ENCODE measurements at regions not wholly inside any gene's neighbourhood (a gene's known extent, or its start where the extent isn't known, plus 50 kb on each side); places are given as distances from the start of the nearest gene placed in this dataset.

DNA sequence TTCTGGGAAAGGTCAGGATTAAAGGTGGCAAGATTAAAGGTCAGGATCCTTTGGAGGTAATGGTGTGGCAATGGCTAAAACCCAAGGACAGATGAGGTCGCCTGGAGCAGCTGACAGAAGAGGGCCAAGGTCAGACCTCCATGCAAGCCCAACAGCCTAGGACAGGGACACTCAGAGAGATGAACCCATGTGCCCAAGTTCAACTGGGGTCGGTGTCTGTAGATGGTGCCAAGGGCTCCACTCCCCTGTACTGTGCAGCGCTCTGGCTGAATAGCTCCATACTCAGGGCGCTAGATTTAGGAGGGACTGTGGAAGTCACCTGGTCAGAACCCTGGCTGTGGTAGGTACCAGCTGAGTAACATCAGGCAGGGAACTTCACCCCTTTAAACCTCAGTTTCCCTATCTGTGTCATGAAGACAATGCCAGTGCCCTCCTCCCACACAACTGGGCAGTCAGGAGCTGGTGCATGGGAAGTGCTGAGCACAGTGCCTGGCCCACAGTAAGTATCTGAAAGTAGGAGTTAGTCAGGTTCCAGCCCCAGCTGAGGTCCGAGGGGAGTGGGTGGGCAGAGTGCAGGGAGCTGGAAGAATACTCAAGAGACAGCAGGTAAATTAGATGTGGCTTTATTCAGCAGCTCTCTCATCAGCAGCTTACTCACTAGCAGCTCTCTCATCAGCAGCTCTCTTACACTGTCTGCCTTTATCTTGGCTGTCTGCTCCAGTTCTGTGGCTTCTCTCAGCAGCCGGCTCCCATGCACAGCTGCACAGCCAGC is 327.1 kb downstream of the GLRX3 start:
- DNase-seq (ENCODE audit: low read depth), result no peak

DNA sequence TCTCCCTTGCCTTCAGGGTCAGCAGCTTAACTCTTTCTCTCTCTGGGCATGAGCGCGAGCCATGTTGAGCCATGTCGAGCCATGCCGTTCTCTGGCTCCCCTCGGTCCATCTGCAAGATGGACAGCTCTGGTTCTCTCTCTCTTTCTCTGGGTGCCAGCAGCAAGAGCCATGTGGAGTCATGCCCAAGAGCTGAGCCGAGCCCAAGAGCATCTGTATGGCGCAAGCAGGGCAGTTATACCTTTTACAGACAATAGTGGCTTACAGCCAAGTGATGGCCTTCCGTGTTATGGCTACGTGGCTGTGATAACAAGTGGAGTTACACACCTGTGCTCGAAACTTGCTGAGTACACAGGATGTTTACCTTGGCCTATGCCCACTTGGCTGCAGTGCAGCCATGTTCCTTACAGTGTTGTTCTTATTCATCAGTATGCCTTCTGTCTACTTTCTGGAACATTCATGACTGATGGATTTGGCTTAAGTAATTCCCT is 327.7 kb downstream of the GLRX3 start:
- no peak for DNase-seq (ENCODE audit: low read depth)

DNA sequence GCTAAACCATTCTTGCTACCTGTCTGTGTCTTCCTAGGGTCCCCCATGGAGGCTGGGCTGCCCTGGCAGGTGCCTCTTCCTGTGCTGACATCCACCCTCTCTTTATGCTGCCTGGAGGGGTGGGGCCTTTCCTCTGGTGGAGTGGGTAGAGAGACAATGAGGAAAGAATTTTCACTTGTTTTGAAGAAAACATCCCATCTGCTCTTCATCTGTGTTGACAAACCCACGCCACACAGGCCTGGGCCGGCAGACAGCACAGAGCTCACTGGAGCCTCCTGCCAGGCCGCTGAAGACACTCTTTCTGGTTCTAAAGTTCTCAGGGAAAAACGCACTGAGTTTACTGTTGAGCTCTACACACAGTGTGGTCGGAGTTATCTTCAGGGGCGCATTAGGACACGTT is 328.2 kb downstream of the GLRX3 start:
- DNase-seq (ENCODE audit: low read depth), result no peak

DNA sequence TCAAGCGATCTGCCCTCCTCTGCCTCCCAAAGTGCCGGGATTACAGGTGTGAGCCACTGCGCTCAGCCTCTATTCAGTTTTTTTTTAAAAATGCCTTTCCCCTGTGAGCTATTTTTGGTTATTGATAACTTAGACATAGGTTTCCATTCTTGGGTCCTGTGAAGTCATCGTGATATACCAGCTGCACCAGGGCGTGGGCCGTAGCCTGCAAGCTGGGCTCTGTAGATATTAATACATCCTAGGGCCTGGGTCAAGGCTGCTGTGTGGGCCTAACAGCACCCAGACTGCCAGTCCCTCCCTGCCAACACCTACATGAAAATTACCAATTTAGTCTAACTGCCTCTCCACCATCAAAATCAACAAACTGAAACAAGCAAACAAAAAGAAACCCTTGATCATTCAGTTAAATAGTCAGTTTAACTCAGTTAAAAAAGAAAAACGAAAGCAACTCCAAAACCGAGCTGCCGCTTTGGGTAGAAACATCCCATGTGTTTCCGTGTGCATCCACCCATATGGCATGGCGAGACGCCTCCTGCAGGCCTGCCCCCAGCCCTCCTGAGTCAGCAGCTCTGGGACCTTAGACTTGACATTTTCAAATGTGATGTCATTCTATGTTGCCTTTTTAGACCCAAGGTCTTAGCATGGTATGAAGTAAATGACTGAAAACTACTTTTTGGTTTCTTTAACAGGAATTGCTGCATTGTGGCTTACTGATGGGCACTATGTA is 330.2 kb downstream of the GLRX3 start:
- DNase-seq (ENCODE audit: low read depth), result no peak

DNA sequence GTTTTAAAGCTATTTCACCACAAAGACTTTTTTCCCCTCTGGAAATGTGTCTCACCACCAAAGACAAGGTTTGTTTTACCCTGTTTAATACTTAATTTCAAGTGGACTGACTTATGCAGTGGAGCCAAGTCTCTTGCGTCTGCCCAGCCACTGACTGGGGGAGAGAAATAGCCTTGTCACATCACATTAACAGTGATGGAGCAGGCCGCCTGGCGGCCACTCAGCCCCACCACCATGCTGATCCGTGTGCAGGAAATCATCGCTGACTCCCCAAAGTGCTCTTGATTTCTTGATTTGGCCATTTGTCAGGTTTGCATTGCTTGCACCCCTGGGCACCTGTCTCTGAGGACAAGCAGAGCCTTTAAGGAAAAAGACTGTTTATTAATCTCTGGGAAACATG is 334.1 kb downstream of the GLRX3 start:
- no peak for DNase-seq (ENCODE audit: low read depth)

DNA sequence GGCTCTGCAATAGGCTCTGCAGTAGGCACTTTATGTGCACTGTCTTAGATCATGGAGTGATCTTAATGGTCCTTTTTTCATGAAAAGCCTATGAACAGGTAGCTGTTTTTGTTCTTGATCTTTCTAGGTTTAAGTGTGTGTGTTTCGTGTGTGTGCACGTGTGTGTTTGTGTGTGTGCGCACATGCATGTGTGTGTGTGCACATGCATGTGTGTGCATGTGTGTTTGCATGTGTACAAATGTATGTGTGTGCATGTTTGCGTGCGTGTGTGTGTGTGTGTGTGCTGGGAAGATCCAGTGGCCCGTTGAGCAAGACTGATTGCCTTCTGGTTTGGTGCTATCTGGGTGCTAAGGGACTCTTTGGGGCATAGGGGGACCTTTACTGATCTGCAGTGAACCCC is 334.8 kb downstream of the GLRX3 start:
- DNase-seq (ENCODE audit: low read depth), result no peak

DNA sequence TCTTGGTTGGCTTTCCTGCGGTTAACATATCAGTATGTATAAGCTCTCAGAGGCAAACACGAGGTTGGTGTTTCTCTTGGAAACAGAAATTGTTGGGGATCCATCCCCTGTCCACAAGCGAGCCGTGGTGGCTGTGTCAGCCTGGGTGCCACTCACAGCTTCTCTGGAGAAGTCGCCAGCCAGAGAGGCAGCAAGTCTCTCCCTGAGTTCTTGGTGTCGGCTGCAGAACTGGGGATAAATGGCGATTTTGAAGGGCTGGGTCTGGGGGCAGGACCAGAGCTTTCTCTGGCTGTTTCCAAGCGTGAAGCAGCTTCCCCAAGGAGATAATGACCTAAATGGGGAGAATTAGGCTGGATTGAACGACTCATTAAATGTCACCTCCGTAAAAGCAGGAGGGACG is 335.3 kb downstream of the GLRX3 start:
- no peak for DNase-seq (ENCODE audit: low read depth)

DNA sequence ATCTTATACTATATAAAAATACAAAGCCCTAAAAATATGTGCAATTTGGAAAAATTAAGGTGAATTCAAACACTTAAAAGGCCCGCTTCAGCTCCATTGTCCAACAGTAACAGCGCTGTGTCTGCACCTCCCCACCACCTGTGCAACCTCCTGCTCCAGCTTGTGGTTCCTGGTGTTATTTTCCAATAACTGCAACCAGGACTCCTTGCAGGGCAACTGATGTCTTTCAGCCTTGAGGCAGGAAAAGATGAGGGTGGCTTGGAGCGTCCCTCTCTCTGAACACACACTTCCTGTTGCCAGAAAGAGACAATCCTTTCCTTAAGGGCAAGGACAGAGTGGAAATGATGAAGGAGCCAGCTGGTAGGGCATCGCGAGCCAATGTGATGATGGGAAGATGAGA is 336.0 kb downstream of the GLRX3 start:
- no peak for DNase-seq (ENCODE audit: low read depth)

DNA sequence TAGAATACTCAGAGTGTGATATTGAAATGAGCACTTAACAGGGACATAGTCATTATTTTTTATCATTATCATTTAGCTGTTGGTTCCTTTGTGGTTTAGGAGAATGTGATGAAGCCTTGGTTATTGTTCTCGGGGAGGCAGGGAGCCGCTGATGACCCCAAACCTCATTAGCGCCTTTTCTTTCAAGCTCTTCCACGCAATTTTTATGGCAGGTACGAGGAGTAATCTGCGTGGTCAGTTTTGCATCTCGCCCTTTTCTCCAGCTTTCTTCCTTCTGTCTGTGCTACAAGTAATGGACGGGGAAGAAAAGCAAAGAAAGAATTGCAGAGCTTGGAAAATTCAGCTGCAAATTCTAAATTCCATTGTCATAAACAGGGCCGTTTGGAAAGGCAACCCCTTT is 338.4 kb downstream of the GLRX3 start:
- DNase-seq (ENCODE audit: low read depth), result no peak

DNA sequence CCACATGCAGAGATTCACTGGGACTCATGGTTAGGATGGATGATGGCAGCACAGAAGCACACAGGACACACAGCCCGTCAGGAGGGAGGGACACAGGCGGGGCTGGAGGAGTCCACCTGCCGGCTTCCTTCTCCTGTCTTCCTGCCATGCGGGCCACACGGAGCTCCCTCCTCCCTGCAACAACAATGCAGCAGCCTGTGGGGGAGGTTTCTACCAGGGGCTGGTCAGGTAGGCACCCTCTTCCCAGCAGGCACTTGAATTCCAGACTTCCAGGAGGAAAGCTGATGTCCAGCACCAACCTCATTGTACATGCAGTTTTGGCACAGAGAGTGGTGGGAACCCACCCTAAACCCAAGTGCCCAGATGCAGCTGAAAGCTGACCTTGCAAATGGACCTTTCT is 341.2 kb downstream of the GLRX3 start:
- no peak for DNase-seq (ENCODE audit: low read depth)

DNA sequence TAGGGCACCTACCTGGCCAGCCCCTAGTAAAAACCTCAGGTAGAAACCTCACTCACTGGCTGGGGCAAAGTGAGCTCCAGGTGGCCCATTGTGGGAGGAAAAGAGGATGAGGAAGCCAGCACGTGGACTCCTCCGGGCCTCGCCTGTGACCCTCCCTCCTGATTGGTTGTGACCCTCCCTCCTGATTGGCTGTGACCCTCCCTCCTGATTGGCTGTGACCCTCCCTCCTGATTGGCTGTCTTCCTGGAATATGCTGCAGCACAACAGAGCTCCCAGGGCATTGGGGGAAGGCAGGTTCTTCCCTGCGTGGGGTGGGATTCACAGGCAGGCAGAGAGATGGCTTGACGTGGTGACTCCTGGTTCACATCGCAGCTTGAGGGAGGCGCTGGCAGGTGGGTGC is 343.0 kb downstream of the GLRX3 start:
- no peak for DNase-seq (ENCODE audit: low read depth)

DNA sequence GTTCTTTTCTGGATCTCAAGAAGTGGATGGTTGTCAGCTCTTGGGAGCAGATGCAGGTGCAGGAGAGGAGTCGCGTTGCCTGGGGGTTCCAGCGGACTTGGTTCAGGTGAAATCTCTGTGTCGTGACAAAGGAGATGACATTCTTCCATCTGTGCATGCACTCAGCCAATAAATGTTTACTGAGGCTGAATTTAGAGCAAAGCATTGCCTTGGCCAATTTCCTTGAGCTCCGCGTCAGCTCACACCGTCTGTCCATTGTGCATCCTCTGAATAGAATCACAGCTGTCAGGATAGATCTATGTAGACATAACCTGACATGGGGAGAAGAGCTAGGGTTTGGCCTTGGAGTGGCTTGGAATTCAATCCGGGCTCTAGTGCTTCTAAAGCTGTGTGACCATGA is 343.7 kb downstream of the GLRX3 start:
- no peak for DNase-seq (ENCODE audit: low read depth)

DNA sequence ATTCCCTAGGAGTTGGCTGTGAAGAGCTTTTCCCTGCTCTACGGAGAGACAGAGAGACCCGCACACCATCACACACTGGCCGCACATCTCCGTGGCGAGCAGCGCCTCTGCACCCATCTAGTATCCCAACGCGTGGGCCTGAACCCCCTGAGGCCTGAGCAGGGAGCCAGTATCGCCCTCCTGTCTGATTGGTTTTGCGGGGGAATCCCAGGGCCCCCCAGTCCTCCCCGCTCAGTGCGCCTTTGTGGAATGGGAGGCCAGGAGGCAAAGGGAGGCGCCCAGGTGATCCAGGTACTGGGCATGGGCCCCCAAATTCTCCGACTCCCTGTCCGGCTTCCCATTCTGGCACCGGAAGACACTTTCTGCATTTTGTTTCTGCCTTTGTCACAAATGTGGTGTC is 344.3 kb downstream of the GLRX3 start:
- DNase-seq (ENCODE audit: low read depth), result no peak

DNA sequence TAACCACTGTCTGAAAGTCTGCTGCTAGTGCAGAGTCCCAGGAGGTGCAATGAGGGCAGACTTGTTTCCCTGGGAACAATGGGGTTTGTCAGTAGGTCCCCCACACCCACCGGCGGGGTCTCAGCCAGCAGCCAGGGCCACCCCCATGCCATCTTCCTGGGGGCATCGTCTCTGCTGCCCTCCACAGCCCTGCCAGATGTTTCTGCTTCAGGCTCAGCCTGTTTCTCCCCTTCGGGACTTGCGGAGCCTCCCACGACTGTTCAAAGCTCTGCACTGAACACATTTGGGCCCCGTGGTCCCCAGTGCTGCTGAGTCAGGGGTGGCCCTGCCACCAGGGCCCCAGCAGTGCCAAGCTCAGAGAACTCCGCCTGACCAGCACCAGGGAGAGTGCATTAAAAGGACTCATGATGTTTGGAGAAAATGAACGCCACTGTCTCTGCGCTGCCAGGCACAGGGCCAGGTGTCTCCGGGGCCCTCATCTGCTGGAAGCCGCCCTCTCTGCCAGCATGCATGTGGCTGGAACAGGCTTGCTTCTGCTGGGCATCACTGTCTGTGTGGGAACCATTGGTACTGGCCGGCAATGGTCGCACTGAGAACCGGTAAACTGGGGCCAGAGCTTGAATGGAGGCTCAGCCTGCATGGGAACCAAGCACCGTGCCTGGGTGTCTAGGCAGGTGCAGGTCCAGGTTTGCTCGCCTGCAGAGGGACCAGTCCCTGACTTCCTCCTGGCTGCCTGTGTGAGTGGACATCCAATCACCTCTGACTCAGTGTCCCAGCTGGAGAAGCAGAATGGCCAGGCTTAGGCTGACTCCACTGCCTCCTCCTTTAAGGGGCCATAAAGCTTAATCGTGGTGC is 345.1 kb downstream of the GLRX3 start:
- DNase-seq (ENCODE audit: low read depth), result no peak

DNA sequence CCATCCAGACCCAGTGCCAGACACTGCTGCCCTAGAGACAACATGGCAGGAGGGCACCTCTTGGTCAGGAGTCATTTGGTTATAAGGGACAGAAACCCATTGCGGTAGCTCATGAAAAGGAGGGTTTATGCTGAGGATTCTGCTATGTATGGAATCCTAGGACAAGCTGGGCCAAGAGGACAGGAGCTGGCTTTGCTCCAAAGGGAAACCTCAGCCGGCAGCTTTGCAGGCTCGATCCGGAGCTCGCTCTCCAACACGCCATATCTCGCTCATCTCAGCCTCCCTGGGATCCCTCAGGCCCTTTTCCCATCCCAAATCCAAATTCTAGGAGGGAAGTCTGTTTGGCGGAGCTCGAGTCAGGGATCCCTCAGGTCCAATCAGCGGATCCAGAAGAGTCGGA is 345.7 kb downstream of the GLRX3 start:
- no peak for DNase-seq (ENCODE audit: low read depth)

DNA sequence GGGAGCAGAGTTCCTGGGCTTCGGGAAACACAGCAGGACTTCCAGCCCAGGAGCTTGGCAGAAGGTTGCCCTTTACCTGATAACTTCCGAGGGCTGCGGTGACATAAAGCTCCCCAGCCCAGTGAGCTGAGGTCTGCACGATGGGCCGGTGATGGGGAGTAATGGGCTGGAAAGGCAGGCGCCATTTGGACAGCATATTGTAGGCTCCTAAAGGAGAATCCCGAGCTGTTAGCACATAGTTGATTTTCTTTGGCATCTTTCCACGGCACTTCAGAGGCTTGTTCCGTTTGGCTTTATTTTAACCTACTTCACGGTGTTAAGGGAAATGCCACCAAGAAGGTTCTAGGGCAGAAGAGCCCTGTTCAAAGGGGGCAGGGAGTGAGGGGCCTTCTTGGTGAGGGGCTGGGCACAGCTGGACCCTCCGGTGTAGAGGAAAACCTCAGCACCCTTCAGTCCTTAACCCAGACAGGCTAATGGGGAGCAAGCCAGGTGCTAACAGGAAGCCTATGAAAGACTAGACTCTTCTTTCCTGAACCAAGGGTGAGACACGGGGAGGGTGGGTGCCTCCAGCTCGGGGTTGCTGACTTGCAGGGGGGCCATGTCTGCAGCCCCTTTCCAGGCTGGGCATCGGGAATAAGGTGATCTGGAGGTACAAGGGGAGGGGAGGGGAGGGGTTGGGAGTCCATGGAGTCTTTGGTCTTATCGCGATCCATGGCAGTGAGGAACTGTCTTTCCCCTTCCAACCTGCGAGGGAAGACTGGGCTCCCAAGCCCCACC is 347.7 kb downstream of the GLRX3 start:
- DNase-seq (ENCODE audit: low read depth), result no peak

DNA sequence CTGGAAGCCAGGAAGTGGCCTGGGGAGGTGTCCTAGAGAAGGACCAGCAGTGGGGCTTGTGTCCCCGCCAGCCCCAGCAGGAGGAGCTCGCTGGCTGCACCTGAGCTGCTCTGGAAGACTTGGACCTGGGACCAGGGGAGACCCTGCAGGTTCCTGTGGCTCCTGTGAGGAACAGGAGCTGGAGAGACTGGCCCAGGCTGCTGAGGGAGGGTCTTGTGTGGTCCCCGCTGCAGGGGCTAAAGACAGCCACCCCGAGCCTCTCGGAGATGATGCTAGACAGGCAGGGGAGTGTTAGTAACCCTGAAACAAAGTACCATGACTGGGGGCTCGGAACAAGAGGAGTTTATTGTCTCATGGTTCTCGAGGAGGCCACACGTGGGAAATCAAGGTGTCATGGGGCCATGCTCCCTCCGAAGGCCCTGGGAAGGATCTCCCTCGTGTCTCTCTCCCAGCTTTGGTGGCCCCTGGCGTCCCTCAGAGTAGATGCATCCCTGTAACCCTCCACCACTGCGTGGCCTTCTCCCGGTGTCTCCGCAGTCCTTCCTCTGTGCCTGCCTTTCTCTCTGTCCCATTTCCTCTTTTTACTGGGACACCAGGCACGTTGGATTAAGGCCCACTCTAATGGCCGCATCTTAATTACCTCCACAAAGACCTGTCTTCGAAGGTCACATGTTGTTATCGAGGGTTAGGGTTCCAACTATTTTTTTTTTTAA is 348.4 kb downstream of the GLRX3 start:
- no peak for DNase-seq (ENCODE audit: low read depth)

DNA sequence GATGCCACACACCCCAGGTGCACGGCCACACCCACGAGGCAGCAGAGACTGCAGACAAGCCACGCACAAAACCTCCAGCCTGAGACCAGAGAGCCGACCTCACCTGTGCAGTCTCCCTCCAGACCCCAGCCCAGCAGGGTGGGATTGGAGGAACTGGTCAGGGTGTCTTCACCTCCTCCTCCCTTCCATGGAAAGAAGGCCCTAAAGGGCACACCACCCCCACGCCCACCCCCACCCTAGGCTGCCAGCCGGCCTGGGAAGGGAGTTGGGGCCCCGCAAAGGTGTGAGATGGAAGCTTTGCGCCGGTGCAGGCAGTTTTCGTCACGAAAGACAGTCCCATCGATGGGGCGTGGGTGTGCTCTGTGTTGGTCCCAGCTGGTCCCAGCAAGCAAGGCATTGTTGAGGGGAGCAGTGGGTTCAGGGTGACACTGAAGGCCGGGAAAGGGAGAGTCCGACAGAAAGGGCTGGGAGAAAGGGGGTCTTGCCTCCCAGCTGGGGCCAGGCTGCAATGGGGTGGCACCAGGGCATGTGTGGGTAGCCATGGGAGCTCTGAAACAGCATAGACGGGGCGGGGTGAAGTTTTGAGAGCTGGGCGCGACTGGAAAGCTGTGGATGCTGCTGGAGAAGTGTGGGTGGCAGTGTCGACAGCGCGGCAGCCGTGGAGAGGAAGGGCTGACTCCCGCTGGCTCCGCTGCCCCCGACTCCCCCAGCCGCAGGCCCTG is 349.2 kb downstream of the GLRX3 start:
- no peak for DNase-seq (ENCODE audit: low read depth)

DNA sequence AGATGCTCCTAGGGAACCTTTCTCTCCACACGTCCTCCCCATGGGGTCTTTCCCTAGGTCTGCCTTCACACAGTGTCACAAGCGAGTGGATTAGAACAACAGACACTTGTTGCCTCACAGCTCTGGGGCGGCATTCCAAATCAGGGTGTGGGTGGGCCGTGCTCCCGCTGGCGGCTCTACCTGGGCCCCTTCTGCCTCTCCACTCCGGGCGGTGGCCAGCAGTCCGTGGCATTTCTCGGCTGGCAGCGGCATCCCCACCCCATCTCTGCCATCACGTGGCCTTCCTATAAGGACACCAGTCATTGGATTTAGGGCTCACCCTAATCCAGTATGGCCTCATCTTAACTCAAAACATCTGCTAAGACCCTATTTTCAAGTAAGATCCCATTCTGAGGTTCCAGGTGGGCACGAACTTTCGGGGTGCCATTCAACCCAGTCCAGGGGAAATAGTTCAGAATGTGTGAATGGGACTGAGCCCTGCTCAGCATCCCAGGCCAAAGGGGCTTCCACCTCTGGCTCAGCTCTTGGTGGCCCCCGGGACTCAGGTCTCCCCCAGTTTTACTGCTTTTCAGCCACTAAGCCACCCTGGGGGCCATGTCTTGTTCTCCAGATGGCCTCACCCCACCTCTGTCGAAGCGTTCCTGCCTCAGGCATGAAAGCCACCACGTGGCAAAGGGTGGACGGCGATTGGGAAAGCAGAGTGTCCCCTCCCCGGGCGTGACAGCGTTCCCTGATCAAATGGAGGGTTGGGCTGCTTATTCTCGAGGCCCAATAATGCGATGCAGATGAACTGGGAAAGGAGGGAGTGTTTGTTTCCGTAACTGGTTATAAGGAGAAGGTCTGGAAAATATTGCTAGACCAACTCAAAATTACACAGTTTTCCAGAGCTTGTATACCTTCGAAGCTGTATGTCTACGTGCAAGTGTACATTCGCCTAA is 350.0 kb downstream of the GLRX3 start:
- no peak for DNase-seq (ENCODE audit: low read depth)

Data from fibroblast of gingiva (primary cell).